HS-5 (cell line): ENCODE measurements at regions not wholly inside any gene's neighbourhood (a gene's known extent, or its start where the extent isn't known, plus 50 kb on each side); places are given as distances from the start of the nearest gene placed in this dataset.

Source experiments
- DNase-seq: peaks from one replicate; pipeline ENCODE4 v3.0.0-alpha.2; 2012; ENCODE audit warnings: low read depth

GRCh38 chr2:181770150-181770549 lies 89.8 kb upstream of the NEUROD1 start:
- DNase-seq, result no peak

DNA sequence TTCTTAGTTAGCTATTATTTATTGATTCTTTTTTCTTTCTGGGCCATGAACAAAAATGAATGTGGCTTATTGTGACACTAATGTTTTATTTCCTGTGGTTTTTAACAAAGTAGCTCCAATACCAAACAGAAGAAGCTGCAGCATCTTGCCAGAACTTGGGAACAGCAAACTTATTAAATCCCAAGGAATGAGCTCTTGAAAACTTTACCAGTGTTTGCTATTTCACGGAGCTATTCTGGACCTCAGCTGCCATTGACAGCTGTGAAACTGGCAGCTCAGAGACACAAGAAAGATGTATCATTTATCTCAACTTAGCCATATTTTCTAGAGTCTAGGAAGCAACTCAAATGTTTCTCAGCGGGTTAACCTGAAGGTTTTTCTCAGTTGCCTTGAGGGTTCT lies 91.0 kb upstream of the NEUROD1 start:
- no peak for DNase-seq

- no peak for DNase-seq
Observed at GRCh38 chr2:181772334-181772733, 92.0 kb upstream of the NEUROD1 start.

DNA sequence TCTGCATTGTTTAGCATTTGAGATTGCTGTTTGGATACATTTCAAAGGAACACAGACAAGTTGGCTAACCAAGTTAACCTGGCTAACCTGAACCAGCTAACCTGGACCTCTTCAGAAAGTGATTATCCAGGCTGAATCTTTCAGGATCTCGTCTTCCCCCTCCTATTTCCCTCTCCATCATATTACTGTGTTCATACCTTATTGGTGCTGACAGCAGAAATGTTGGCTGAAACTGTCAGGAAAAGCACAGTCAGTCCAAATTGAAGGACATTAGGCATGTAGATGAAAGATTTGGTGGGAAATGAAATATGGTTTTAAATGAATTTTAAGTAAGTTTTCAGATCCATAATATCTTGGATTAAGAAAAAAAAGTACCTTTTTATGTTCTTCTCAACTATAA lies 92.5 kb upstream of the NEUROD1 start:
- no peak for DNase-seq

DNA sequence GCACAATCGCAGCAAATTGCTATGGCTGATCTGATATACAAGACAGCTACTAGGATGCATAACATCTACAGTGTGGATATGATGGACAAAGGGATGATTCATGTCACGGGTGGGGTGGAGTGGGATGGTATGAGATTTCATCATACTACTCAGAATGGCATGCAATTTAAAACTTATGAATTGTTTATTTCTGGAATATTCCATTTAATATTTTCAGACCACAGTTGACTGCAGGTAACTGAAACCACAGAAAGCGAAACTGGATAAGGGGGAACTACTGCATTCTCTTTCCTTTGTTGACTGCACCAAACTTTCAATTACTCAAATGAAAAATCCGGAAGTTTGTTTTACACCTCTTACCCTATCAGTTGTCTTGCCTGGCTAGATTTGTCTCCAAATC lies 94.4 kb upstream of the NEUROD1 start:
- no peak for DNase-seq

- no peak for DNase-seq
Observed at GRCh38 chr2:181776336-181776735, 96.0 kb upstream of the NEUROD1 start.

DNA sequence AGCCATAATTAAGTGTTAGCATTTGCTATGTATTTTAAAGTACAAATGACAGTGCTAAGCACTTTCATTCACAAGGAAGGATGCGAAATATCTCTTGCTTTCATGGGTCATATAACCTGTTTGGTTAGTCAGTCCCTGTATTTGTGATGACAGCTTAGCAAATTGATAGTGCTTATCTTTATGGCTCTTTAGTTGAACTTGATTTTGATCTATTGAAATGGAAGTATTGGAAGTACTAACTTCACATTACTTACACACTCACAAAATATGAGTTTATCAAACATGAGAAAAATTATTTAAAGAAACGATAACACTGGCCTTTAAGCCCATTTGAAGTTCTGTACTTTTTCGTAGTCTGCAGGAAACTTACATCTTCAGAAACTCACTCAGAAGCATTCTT lies 97.4 kb upstream of the NEUROD1 start:
- DNase-seq, result no peak

GRCh38 chr2:181778621-181779201 lies 98.4 kb upstream of the NEUROD1 start:
- no peak for DNase-seq

DNA sequence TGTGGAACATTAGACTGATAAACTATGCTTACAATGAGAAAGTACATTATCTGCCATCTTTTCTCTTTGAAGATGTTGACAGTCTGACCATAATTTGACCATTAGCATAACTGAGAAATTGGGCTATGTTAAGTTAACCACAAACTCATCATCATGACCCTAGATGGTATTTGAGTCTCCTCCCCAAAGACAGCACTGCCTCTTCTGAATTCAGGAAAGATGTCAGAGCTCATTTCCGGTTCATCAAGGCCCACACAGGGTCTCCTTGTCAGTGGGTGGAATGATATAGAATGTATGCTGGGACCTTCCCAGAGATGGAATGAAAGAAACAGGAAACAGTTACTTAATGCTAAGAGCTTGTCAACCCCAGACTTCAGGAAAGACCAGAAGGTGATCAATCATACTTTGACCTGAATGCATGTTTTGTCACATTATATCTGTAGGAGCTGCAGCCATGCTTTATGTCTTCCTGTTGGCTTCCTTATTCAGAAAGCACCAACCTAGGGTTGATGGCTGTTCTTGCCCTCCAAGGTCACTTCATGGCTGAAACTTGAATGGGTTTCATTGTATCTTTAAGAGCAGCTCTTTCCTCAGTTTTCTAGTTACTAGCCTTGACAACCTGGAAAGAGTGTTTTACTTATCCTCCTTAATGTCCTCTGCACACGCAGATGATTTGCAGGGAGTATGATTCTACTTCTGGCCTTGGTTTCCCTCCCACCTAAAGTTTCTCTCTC lies 99.1 kb upstream of the NEUROD1 start:
- DNase-seq, result no peak

DNA sequence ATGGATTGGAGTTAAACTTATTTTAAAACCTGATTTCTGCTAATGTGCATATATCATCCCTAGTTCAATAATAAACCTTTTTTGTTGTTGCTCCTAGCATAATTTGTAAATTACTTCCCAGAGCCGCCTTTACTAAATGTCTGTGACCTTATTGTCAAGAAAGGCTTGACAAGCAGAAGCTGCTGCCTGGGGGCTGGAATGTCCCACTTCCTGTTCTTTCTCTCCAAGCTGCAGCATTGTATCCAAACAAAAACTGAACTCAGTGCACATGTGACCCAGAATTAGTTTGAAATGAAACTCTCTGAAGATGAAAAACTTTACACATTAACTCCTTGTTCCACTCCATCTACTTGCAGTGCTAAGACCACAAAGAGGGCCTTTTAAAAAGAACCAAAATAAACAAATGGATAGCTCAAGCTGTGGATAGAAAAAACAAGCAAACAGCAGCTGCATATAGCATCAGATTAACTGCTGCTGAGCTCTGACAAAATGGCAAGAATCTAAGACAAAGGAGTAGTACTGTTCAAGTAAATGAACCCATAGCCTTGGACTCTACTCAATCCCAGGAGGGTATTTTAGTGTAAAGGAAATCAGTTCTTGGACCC lies 99.8 kb upstream of the NEUROD1 start:
- DNase-seq, result no peak

DNA sequence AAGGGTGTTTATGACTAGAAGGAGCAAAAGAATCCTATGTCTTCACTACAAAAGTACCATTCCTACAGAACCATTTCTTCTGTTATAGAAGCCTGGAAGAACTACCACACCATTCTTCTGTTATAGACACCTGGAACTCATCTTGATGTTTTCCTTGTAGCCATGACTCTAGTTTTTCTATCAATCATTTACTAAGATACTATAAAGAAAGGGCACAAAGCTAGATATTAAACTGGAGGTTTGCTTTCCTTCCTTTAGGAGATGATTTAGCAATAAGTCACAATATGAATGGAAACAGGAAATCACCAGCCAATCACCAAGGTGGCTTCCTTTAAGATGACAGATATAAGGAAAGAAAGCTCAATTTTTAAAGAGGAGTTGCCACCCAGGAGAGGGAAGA lies 100.3 kb upstream of the NEUROD1 start:
- DNase-seq, result no peak

GRCh38 chr2:181781078-181781786 lies 100.9 kb upstream of the NEUROD1 start:
- no peak for DNase-seq

- DNase-seq, result no peak
Observed at GRCh38 chr2:181782660-181783059, 102.3 kb upstream of the NEUROD1 start.

- DNase-seq, result no peak
Observed at GRCh38 chr2:181784556-181784955, 104.2 kb upstream of the NEUROD1 start.

DNA sequence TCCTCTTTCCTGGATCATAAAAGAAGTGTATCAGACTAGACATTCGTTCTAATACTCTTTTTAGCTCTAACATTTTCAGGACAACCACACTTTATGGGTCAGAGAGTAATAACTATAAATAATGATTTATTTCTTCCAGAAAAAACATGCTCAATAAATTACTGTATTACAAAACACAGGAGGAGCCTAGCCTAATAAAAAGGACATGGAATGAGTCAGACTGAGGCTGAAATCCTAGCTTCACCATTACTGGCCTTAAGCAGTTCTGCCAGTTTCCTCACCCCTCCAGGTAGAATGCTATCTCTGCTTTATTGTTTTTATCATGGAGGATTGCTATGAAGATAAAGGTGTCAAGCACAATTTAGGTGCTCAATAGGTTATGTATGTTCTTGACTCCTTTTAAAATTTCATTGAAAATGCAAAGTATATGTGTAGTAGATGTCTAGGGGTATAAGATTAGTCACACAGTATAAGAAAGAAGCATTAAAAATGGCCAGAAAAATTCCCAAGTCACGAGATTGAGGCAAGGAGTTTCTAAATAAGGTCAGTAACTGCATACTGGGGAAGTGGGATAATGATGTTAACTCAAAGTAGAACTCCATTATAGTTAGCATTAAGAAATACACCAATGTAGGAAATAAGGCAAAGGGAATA lies 105.5 kb upstream of the NEUROD1 start:
- DNase-seq, result no peak

GRCh38 chr2:181786371-181787228 lies 104.9 kb upstream of the ITPRID2 start:
- DNase-seq, result no peak

- no peak for DNase-seq
Observed at GRCh38 chr2:181787310-181788048, 104.1 kb upstream of the ITPRID2 start.

- DNase-seq, result no peak
Observed at GRCh38 chr2:181788897-181789555, 102.5 kb upstream of the ITPRID2 start.

DNA sequence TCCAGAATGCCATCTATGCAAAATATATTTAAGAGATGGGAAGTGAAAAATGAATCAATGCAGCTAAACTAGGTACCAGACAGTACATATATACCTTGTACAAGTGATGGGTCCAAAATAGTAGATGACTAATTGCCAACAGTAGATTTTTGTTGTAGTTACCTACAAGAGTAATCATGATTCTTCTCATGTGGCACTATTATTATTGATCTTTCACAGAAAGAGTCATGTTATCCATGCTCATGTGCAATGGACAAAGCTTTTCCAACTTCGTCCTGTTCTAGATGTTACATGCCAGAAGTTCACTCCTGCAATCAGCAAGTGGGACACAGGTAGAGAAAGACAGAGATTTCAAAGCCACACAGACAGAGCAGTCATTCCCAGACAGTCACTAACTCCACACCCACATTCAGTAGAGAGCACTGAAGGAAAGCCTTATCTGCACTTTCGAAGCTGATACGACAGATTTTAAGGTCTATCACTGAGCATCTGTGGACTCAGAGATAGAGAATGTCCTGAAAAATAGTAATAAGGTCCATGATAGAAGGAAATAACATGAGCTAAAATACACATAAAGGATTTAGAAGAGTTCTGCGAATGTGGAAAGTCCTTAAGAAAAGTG lies 101.6 kb upstream of the ITPRID2 start:
- DNase-seq, result no peak
